Epithelial cell of esophagus (primary cell): ENCODE measurements at regions not wholly inside any gene's neighbourhood (a gene's known extent, or its start where the extent isn't known, plus 50 kb on each side); places are given as distances from the start of the nearest gene placed in this dataset.

ENCODE experiments used
- DNase-seq: peaks from one replicate; pipeline ENCODE4 v3.0.0; 2010; ENCODE audit warnings: low read depth
- H3K4me3 ChIP-seq: 2 replicates; pipeline ENCODE4 v1.5.1; 2011; ENCODE audit warnings: mild to moderate bottlenecking, low read length, control low read depth
- TF ChIP-seq, protein P1 (sequence below): IDR thresholded peaks from 2 replicates; pipeline ENCODE4 v1.5.1; 2011; ENCODE audit warnings: low read depth, mild to moderate bottlenecking, low read length, control low read depth, inconsistent platforms; ENCODE audit not compliant: insufficient read depth; ENCODE audit errors: missing control alignments

DNA sequence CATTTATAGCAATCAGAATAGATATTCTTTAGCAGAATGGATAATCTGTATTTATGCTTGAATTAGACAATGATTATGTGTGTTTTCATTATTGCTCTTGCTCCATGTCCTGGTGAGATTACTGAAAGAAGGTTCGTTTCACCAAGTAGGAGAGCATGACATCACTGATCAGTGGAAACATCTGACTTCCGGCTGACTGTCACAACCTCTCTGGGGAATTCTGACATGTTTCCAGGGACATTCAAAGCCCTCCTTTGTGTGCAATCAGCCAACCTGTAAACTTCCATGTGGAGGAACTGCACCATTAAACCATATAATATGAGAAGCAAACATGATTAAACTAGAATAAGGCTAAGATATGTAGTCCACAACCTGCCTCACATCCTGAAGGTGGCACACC, 424.8 kb upstream of the ADGRL4 start:
- TF ChIP-seq, protein P1, sequence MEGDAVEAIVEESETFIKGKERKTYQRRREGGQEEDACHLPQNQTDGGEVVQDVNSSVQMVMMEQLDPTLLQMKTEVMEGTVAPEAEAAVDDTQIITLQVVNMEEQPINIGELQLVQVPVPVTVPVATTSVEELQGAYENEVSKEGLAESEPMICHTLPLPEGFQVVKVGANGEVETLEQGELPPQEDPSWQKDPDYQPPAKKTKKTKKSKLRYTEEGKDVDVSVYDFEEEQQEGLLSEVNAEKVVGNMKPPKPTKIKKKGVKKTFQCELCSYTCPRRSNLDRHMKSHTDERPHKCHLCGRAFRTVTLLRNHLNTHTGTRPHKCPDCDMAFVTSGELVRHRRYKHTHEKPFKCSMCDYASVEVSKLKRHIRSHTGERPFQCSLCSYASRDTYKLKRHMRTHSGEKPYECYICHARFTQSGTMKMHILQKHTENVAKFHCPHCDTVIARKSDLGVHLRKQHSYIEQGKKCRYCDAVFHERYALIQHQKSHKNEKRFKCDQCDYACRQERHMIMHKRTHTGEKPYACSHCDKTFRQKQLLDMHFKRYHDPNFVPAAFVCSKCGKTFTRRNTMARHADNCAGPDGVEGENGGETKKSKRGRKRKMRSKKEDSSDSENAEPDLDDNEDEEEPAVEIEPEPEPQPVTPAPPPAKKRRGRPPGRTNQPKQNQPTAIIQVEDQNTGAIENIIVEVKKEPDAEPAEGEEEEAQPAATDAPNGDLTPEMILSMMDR, result no peak
- H3K4me3 ChIP-seq, result no peak overlapping the region
- DNase-seq, result no peak

DNA sequence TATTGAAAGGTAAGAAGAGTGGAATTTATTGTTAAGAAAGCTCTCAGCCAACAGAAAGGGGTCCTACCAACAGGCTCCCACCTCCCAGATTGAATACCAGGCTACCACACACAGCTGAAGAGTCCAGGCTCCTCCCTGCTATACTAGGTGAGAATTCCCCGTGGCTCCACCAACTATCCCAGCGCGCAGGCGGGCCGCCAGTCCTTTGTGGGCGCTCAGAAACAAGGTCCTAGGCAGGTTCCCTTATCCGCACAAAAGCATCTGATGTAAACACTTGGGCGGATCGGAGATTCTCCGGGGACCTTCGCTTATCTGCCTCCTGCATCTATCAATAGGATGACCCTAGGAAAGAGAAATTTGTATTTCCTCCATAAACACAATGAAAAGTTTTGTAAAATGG, 423.9 kb upstream of the ADGRL4 start:
- TF ChIP-seq, protein P1, result no peak
- H3K4me3 ChIP-seq, result no peak overlapping the region
- DNase-seq, result no peak

DNA sequence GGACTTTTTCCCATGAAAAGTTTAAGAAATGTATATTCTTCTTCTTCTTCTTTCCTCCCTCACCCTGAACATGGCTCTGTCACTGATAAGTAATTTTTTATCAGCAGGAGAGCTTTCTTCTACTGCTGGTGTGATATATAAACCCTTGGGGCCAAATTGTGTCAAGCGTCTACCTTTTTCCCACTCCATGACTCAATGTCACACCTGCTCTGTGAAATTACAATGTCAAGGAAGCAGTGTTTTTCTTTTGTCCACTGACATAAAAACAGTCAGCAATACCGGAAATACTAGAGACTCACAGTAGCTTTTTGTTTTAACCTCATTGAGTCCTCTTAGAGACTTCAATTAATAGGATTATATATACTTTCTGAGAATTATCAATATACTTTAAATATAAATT, 416.2 kb upstream of the ADGRL4 start:
- peak; percentile 54 for DNase-seq
- TF ChIP-seq, protein P1, result no peak
- H3K4me3 ChIP-seq, result no peak overlapping the region

DNA sequence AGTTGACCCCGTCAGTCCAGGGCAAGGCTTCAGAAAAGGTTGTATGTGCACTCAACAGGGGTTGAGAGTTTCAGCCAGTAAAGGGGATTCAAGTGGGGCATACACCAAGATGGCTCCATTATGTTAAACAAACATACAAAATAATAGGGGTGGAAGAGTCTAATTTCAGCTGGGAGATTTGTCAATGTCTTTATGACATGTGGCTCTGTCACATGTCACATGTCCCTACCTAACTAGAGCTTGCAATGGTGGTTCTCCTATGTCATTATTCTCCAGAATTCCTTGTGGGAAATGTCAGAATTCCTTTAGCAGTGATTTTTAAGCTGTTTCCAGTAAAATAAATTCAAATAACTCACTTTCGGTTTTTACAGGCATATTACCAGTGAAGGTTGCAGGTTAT, 392.0 kb upstream of the ADGRL4 start:
- TF ChIP-seq, protein P1, result no peak
- DNase-seq, result no peak
- H3K4me3 ChIP-seq, result no peak overlapping the region

DNA sequence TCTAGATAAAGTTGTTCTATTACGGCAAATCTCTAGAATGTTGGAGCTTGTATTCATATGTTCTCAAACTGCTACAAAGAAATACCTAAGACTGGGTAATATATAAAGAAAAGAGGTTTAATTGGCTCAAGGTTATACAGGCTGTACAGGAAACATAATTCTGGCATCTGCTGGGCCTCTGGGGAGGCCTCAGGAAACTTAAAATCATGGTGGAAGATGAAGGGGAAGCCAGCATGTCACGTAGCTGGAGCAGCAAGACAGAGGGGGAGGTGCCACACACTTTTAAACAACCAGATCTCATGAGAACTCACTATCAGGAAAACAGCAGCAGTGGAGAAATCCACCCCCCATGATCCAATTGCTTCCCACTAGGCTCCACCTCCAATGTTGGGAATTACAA, 390.4 kb upstream of the ADGRL4 start:
- no peak overlapping the region for H3K4me3 ChIP-seq
- TF ChIP-seq, protein P1, result no peak
- no peak for DNase-seq

DNA sequence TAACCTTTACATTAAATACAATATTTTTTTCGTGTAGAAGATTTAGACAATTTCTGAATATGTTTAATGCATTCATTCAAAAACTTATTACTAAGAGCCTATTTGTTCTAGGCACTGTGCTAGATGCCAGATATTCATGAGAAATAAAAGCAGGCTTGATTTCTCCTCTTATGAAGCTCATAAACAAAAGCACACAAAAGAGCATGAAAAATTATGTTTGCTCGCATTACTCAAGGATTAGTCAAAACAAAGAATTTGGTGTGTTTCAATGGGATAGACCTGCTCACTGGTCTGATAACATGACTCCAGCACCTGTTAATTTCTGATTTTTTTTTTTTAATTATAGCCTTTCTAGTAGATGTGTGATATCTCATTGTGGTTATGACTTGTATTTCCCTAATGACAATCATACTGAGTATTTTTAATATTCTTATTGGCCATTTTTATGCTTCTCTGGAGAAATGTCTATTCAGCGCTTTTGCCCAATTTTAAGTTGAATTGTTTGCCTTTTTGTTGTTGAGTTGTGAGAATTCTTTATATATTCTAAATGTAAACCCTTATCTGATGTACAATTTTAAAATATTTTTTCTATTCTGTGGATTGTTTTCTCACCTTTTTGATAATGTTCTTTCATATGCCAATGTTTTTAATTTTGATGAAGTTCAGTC, 382.3 kb upstream of the ADGRL4 start:
- DNase-seq, result peak; percentile 11
- no peak overlapping the region for H3K4me3 ChIP-seq
- TF ChIP-seq, protein P1, result no peak

DNA sequence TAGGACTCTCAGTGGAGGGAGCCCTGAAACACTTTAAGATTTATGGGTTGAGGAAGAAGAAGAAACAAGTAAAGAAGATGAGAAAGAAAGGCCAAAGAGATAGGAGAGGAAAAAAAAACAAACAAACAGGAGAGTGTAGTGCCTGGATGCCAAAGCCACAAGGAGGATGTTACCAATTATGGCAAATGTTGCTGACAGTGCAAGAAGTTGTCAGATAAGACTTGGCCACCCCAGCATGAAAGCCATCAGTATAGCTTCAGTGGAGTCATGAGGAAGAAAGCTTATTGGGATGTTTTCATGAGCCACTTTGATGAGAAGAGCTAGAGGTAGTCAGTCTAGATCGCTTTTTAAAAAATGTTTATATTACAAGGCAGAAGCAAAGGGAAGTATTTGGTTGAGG, 380.2 kb upstream of the ADGRL4 start:
- H3K4me3 ChIP-seq, result no peak overlapping the region
- TF ChIP-seq, protein P1, result no peak
- DNase-seq, result no peak
